H9 (cell line): ENCODE measurements at regions not wholly inside any gene's neighbourhood (a gene's known extent, or its start where the extent isn't known, plus 50 kb on each side); places are given as distances from the start of the nearest gene placed in this dataset.

Experiments used
- DNase-seq: peaks from one replicate; pipeline ENCODE4 v3.0.0-alpha.2; 2017
- H2AFZ ChIP-seq: one replicate; pipeline ENCODE4 v1.6.1; 2013; ENCODE audit warnings: mild to moderate bottlenecking, low read length, control low read depth, moderate library complexity
- H2AK5ac ChIP-seq: 2 replicates; pipeline ENCODE4 v1.6.1; 2013; ENCODE audit warnings: low read length, control low read depth, mixed read lengths; ENCODE audit not compliant: insufficient read length
- H2BK120ac ChIP-seq: one replicate; pipeline ENCODE4 v1.6.1; 2013; ENCODE audit warnings: low read depth, mild to moderate bottlenecking, low read length, control low read depth, inconsistent platforms; ENCODE audit not compliant: poor library complexity, severe bottlenecking
- H2BK12ac ChIP-seq: 2 replicates; pipeline ENCODE4 v1.6.1; 2013; ENCODE audit warnings: low read length, control low read depth, mixed read lengths, low read depth; ENCODE audit not compliant: insufficient read length
- H2BK15ac ChIP-seq: 2 replicates; pipeline ENCODE4 v1.6.1; 2013; ENCODE audit warnings: low read depth, low read length, control low read depth
- H2BK20ac ChIP-seq: one replicate; pipeline ENCODE4 v1.6.1; 2013; ENCODE audit warnings: low read depth, mild to moderate bottlenecking, low read length, control low read depth, inconsistent platforms; ENCODE audit not compliant: poor library complexity, severe bottlenecking
- H2BK5ac ChIP-seq: 2 replicates; pipeline ENCODE4 v1.6.1; 2013; ENCODE audit warnings: low read length, control low read depth, mixed read lengths; ENCODE audit not compliant: insufficient read length
- H3K14ac ChIP-seq: 2 replicates; pipeline ENCODE4 v1.6.1; 2013; ENCODE audit warnings: low read length, control low read depth; ENCODE audit not compliant: insufficient read depth
- H3K18ac ChIP-seq: 2 replicates; pipeline ENCODE4 v1.6.1; 2013; ENCODE audit warnings: low read depth, mild to moderate bottlenecking, mixed read lengths, low read length, control low read depth; ENCODE audit not compliant: insufficient read length
- H3K23ac ChIP-seq: 2 replicates; pipeline ENCODE4 v1.6.1; 2013; ENCODE audit warnings: low read length, control low read depth, mixed read lengths, low read depth; ENCODE audit not compliant: insufficient read length
- H3K23me2 ChIP-seq: 2 replicates; pipeline ENCODE4 v1.6.1; 2013; ENCODE audit warnings: low read depth, mild to moderate bottlenecking, mixed read lengths, low read length, control low read depth; ENCODE audit not compliant: insufficient read length, poor library complexity, severe bottlenecking
- H3K27ac ChIP-seq: 2 replicates; pipeline ENCODE4 v1.5.1; 2013; ENCODE audit warnings: low read length, control low read depth, mixed read lengths, low read depth; ENCODE audit not compliant: insufficient read length
- H3K27me3 ChIP-seq: 2 replicates; pipeline ENCODE4 v1.6.1; 2013; ENCODE audit warnings: low read length, control low read depth, inconsistent platforms; ENCODE audit not compliant: insufficient read depth
- H3K4ac ChIP-seq: 2 replicates; pipeline ENCODE4 v1.6.1; 2013; ENCODE audit warnings: low read depth, mild to moderate bottlenecking, control low read depth, inconsistent platforms, low read length, moderate library complexity
- H3K4me1 ChIP-seq: 2 replicates; pipeline ENCODE4 v1.6.1; 2013; ENCODE audit warnings: low read length, control low read depth, inconsistent platforms; ENCODE audit not compliant: insufficient read depth
- H3K4me2 ChIP-seq: 2 replicates; pipeline ENCODE4 v1.6.1; 2013; ENCODE audit warnings: low read length, control low read depth, mixed read lengths; ENCODE audit not compliant: insufficient read length, insufficient read depth
- H3K56ac ChIP-seq: 2 replicates; pipeline ENCODE4 v1.6.1; 2013; ENCODE audit warnings: low read depth, mild to moderate bottlenecking, mixed read lengths, low read length, control low read depth; ENCODE audit not compliant: insufficient read length
- H3K79me1 ChIP-seq: 2 replicates; pipeline ENCODE4 v1.6.1; 2013; ENCODE audit warnings: low read depth, mild to moderate bottlenecking, moderate library complexity, low read length, control low read depth, inconsistent platforms; ENCODE audit not compliant: insufficient read depth, poor library complexity, severe bottlenecking
- H3K79me2 ChIP-seq: 2 replicates; pipeline ENCODE4 v1.6.1; 2013; ENCODE audit warnings: low read length, control low read depth, inconsistent platforms; ENCODE audit not compliant: insufficient read depth
- H3K9ac ChIP-seq: 2 replicates; pipeline ENCODE4 v1.6.1; 2013; ENCODE audit warnings: low read length, control low read depth, mixed read lengths; ENCODE audit not compliant: insufficient read length; ENCODE audit errors: extremely low read depth
- H3K9me3 ChIP-seq: one replicate; pipeline ENCODE4 v1.6.1; 2013; ENCODE audit warnings: low read depth, low read length, inconsistent platforms; ENCODE audit not compliant: control insufficient read depth
- H3T11ph ChIP-seq: one replicate; pipeline ENCODE4 v1.6.1; 2013; ENCODE audit warnings: mild to moderate bottlenecking, low read length, control low read depth, inconsistent platforms
- H4K20me1 ChIP-seq: one replicate; pipeline ENCODE4 v1.6.1; 2013; ENCODE audit not compliant: control insufficient read depth, insufficient read length, insufficient read depth
- H4K5ac ChIP-seq: 2 replicates; pipeline ENCODE4 v1.6.1; 2013; ENCODE audit warnings: low read depth, mild to moderate bottlenecking, mixed read lengths, low read length, control low read depth; ENCODE audit not compliant: insufficient read length
- H4K8ac ChIP-seq: replicated peaks from 2 replicates; pipeline ENCODE4 v1.6.1; 2013; ENCODE audit warnings: low read length, control low read depth, mixed read lengths, low read depth; ENCODE audit not compliant: insufficient read length
- H4K91ac ChIP-seq: 2 replicates; pipeline ENCODE4 v1.6.1; 2013; ENCODE audit warnings: low read depth, mild to moderate bottlenecking, moderate library complexity, mixed read lengths, low read length, control low read depth; ENCODE audit not compliant: insufficient read length
- H3K27ac Mint-ChIP-seq, 3 experiments: 2 replicates in 2 of 3; 3 replicates in 1 of 3; pipeline ENCODE4 v1.8.0; 2020 to 2021; ENCODE audit warnings: mixed read lengths in 3 of 3, mild to moderate bottlenecking in 1 of 3, moderate library complexity in 1 of 3
- H3K27me3 Mint-ChIP-seq: 2 replicates; pipeline ENCODE4 v1.8.0; 2021; ENCODE audit warnings: low read depth, mild to moderate bottlenecking, moderate library complexity, mixed read lengths
- H3K36me3 Mint-ChIP-seq, 3 experiments: 2 replicates in 2 of 3; 3 replicates in 1 of 3; pipeline ENCODE4 v1.8.0; 2020 to 2021; ENCODE audit warnings: low read depth in 3 of 3, mixed read lengths in 3 of 3; ENCODE audit not compliant: insufficient read depth in 1 of 3
- H3K4me1 Mint-ChIP-seq, 2 experiments: 2 replicates each; pipeline ENCODE4 v1.8.0; 2020; ENCODE audit warnings: mixed read lengths in 2 of 2
- H3K4me3 Mint-ChIP-seq, 2 experiments: 2 replicates in 1 of 2; 3 replicates in 1 of 2; pipeline ENCODE4 v1.8.0; 2020 to 2021; ENCODE audit warnings: mild to moderate bottlenecking in 2 of 2, mixed read lengths in 2 of 2, moderate library complexity in 1 of 2
- H3K9me3 Mint-ChIP-seq, 2 experiments: 2 replicates in 1 of 2; 3 replicates in 1 of 2; pipeline ENCODE4 v1.8.0; 2020; ENCODE audit warnings: mild to moderate bottlenecking in 2 of 2, mixed read lengths in 2 of 2, moderate library complexity in 1 of 2
- WGBS: extraction: QIAGEN DNeasy Blood & Tissue Kit; methylation state at CpG from one replicate; pipeline ENCODE4 v1.1.7; 2013; ENCODE audit warnings: missing lambda C conversion rate, low lambda C conversion rate, mixed read lengths; ENCODE audit not compliant: insufficient read length; ENCODE audit errors: extremely low coverage; 5-methylcytosine and 5-hydroxymethylcytosine counted together
- TF ChIP-seq, protein P1 (sequence below): fragments of 200-600 bp; sonication (generic); conservative IDR thresholded peaks from 3 replicates; pipeline ENCODE4 v1.8.0; 2021; ENCODE audit warnings: antibody characterized with exemption, mild to moderate bottlenecking

DNA sequence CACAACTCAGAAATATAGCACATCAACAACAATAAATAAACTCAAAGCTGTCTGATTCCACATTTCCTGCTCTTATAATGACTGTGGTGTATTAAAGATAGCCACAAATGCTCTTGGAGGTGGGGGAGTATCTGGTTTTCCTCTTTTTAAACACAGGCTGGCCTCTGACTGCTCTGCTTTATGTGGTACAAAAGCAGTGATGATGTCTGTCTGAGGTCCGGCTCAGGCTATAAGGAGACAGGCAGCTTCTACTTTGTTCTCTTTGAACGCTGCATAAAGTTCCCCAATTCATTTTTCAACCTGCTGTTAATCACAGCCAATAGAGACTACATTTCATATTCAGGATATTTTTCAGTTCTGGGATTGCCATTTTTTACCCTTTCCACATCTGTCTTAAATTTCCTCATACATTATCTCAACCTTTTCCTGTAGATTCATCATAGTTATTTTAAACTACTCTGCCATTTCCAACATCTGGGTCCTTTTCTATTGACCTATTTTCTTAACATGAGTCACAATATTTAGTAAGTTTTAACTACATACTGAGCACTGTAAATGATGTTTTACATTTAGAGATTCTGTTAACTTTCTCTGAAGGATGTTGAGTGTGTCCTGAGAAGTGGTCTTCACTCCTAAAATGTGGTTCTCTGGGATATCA is 64.9 kb downstream of the CRPPA start:
- no peak overlapping the region for H3K4me2 ChIP-seq
- no peak overlapping the region for H2AK5ac ChIP-seq
- no peak overlapping the region for H3K4me3 Mint-ChIP-seq
- no peak overlapping the region for H3K14ac ChIP-seq
- H3K9ac ChIP-seq = no peak overlapping the region
- peaks cover 0 to 2% of the 10 kb centered on the region in 2 experiments; a peak in 1 of 5 replicates for H3K9me3 Mint-ChIP-seq
- no CpG with 5 or more reads among the region's 2 CpGs for WGBS
- H3K4me1 ChIP-seq = no peaks in the 10 kb centered on the region
- H2BK20ac ChIP-seq = no peak overlapping the region
- no peaks in the 10 kb centered on the region for H3K27me3 ChIP-seq
- H3K79me2 ChIP-seq = no peaks in the 10 kb centered on the region
- no peak overlapping the region for H3K4ac ChIP-seq
- H3K23me2 ChIP-seq = no peaks in the 10 kb centered on the region
- H3K23ac ChIP-seq = no peak overlapping the region
- no peak overlapping the region for H3K56ac ChIP-seq
- no peak overlapping the region for H3K27ac ChIP-seq
- TF ChIP-seq, protein P1, sequence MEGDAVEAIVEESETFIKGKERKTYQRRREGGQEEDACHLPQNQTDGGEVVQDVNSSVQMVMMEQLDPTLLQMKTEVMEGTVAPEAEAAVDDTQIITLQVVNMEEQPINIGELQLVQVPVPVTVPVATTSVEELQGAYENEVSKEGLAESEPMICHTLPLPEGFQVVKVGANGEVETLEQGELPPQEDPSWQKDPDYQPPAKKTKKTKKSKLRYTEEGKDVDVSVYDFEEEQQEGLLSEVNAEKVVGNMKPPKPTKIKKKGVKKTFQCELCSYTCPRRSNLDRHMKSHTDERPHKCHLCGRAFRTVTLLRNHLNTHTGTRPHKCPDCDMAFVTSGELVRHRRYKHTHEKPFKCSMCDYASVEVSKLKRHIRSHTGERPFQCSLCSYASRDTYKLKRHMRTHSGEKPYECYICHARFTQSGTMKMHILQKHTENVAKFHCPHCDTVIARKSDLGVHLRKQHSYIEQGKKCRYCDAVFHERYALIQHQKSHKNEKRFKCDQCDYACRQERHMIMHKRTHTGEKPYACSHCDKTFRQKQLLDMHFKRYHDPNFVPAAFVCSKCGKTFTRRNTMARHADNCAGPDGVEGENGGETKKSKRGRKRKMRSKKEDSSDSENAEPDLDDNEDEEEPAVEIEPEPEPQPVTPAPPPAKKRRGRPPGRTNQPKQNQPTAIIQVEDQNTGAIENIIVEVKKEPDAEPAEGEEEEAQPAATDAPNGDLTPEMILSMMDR = no peak
- H3K9me3 ChIP-seq = no peaks in the 10 kb centered on the region
- H4K20me1 ChIP-seq = no peaks in the 10 kb centered on the region
- H2BK120ac ChIP-seq = no peak overlapping the region
- no peak overlapping the region for H2BK12ac ChIP-seq
- H2BK5ac ChIP-seq = no peak overlapping the region
- no peak overlapping the region for H3K27ac Mint-ChIP-seq
- no peaks in the 10 kb centered on the region; a peak in 1 of 7 replicates for H3K36me3 Mint-ChIP-seq
- no peak overlapping the region for H4K5ac ChIP-seq
- no peaks in the 10 kb centered on the region for H3K27me3 Mint-ChIP-seq
- no peak overlapping the region for H2BK15ac ChIP-seq
- H4K8ac ChIP-seq = no peak overlapping the region
- H3K4me1 Mint-ChIP-seq = no peaks in the 10 kb centered on the region
- no peak overlapping the region for H4K91ac ChIP-seq
- H3K79me1 ChIP-seq = no peaks in the 10 kb centered on the region
- no peak overlapping the region for H3K18ac ChIP-seq
- H3T11ph ChIP-seq = no peak overlapping the region
- no peak overlapping the region for H2AFZ ChIP-seq
- DNase-seq = no peak
